Tibial artery (tissue), 4 donors: ENCODE measurements at regions not wholly inside any gene's neighbourhood (a gene's known extent, or its start where the extent isn't known, plus 50 kb on each side); places are given as distances from the start of the nearest gene placed in this dataset.

ENCODE experiments used
- DNase-seq, 2 donors: peaks; one replicate each; pipeline ENCODE4 v3.0.0-alpha.2; 2019
- H3K27ac ChIP-seq, 2 donors: fragments of 200-600 bp; sonication (generic) in 1 of 2; 1 replicate in 1 of 2; 2 replicates in 1 of 2; pipeline ENCODE4 v1.5.1; 2018 to 2019; ENCODE audit warnings: mild to moderate bottlenecking in 1 of 2
- H3K27me3 ChIP-seq, 2 donors: fragments of 200-600 bp; sonication (generic) in 1 of 2; one replicate each; pipeline versions ENCODE4 v1.5.1 to v1.6.0; 2016 to 2019
- H3K36me3 ChIP-seq, 3 donors: fragments of 200-600 bp; sonication (generic) in 2 of 3; one replicate each; pipeline ENCODE4 v1.5.1; 2016 to 2019; ENCODE audit warnings: mild to moderate bottlenecking in 2 of 3
- H3K4me1 ChIP-seq, 4 donors: fragments of 200-600 bp; sonication (generic) in 2 of 4; 1 replicate in 3 of 4; 2 replicates in 1 of 4; pipeline ENCODE4 v1.5.1; 2016 to 2019
- H3K4me3 ChIP-seq, 2 donors: fragments of 200-600 bp; sonication (generic) in 1 of 2; 1 replicate in 1 of 2; 2 replicates in 1 of 2; pipeline ENCODE4 v1.5.1; 2018 to 2019; ENCODE audit warnings: mild to moderate bottlenecking in 2 of 2
- H3K9me3 ChIP-seq, 3 donors: fragments of 200-600 bp; sonication (generic) in 1 of 3; one replicate each; pipeline ENCODE4 v1.5.1; 2016 to 2019
- intact Hi-C: fragments of 100-400 bp; cut with DNase I; formaldehyde crosslinking; loops from one replicate; pipeline ENCODE4 v1.15.0; 2023; ENCODE audit warnings: low total_unique reads
- TF ChIP-seq, protein P1 (sequence below), 2 experiments: fragments of 200-600 bp in 1 of 2; fragments of 450-650 bp in 1 of 2; IDR thresholded peaks; one replicate each; pipeline ENCODE4 v1.5.1; 2017 to 2019; ENCODE audit warnings: antibody characterized with exemption in 2 of 2, mild to moderate bottlenecking in 1 of 2, moderate library complexity in 1 of 2

DNA sequence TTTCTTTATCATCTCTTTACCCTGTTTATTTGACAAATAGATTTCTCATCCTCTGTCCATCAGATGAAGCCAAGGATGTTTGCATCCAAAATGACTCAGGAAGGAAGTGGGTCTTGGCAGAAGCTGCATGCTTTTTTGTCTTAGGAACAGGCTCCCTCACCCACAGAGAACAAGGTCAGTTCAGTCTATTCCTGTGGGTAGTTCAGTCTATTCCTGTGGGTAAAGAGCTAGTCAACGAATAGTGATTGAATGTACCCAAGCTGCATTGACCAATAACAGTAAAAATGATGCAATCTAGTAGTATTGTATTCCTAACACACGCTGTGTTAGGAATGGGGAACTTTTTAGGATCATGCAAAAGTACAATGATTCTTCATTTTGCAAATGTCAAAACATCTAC is 290.8 kb upstream of the TANK start:
- intact Hi-C loops = no loop called here
- Histone ChIP-seq H3K4me3 (no peak overlapping the region), H3K4me1 (peaks cover 0 to 15% (median 0%) of the 10 kb centered on the region in 4 donors), H3K27me3 (no peaks in the 10 kb centered on the region), H3K9me3 (no peaks in the 10 kb centered on the region), H3K27ac (peak overlapping the region in 1 of 2 donors; percentile 20), H3K36me3 (no peaks in the 10 kb centered on the region)
- peak in 1 of 2 donors; percentile 45 for DNase-seq
- TF ChIP-seq, protein P1, sequence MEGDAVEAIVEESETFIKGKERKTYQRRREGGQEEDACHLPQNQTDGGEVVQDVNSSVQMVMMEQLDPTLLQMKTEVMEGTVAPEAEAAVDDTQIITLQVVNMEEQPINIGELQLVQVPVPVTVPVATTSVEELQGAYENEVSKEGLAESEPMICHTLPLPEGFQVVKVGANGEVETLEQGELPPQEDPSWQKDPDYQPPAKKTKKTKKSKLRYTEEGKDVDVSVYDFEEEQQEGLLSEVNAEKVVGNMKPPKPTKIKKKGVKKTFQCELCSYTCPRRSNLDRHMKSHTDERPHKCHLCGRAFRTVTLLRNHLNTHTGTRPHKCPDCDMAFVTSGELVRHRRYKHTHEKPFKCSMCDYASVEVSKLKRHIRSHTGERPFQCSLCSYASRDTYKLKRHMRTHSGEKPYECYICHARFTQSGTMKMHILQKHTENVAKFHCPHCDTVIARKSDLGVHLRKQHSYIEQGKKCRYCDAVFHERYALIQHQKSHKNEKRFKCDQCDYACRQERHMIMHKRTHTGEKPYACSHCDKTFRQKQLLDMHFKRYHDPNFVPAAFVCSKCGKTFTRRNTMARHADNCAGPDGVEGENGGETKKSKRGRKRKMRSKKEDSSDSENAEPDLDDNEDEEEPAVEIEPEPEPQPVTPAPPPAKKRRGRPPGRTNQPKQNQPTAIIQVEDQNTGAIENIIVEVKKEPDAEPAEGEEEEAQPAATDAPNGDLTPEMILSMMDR (IDR thresholded peaks at IDR 0.05) = no peak

DNA sequence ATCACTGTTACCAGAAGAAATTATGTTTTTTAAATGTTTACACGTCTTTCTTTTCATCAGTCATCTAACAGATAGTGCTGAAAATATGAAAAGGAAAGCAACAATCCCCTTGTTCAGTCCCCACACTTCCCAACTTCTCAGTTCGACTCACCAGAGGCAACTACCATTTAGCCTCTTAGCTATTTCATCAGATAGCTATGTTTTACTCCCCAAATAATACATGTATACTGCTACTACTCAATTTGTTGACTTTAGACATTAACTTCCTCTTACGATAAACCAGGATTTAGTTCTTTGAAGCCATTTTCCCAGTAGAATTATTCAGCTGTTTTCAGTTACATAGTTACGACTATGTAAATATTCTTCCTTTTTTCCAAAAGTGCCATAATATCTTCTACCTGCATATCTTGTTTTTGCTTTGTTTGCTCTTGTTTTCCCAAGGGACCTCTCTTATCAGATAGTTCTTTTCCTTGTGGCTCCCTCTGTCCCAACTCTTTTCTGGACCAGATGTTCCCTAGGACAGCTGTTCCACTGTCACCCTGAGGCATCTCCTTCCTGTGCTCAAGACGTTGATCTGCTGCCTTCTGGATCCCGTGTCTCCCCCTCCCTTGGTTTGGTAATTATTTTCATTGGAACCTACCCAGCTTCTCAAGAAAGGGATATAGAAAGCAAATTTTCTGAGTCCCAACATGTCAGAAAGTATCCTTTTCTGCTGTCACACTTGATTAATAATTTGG is 289.3 kb upstream of the TANK start:
- H3K9me3 ChIP-seq = no peaks in the 10 kb centered on the region
- TF ChIP-seq, protein P1 (IDR thresholded peaks at IDR 0.05) = no peak

DNA sequence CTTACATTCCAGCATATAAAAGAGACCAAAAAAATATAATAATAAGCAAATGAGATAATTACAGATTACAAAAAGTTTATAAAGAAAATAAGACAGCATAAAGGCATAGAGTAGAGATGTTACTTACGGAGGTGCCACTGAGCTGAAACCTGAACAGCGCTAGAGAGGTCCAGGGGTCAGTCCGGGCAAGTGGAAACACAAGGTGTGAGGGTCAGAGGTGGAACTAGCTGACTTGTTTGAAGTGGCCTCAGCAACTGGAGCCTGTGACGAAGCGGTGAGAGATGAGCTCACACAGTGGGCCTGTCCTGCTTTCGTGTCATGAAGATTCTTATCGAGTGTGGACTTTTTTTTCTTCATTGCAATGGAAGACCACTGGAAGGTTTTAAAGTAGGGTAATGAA is 288.3 kb upstream of the TANK start:
- intact Hi-C loops = no loop called here
- Histone ChIP-seq H3K36me3 (no peaks in the 10 kb centered on the region), H3K4me1 (peaks cover 0 to 15% (median 0%) of the 10 kb centered on the region in 4 donors), H3K27me3 (no peaks in the 10 kb centered on the region), H3K9me3 (no peaks in the 10 kb centered on the region), H3K4me3 (no peak overlapping the region), H3K27ac (no peak overlapping the region)
- TF ChIP-seq, protein P1 (IDR thresholded peaks at IDR 0.05) = no peak
- DNase-seq = no peak

More for the DNA sequence above, 289.3 kb upstream of the TANK start:
- Histone ChIP-seq H3K27me3 (no peaks in the 10 kb centered on the region), H3K36me3 (no peaks in the 10 kb centered on the region), H3K4me1 (peaks cover 0 to 15% (median 0%) of the 10 kb centered on the region in 4 donors), H3K4me3 (no peak overlapping the region), H3K27ac (peak overlapping the region in 1 of 2 donors; percentile 6)
- no peak for DNase-seq
- intact Hi-C loops = no loop called here

DNA sequence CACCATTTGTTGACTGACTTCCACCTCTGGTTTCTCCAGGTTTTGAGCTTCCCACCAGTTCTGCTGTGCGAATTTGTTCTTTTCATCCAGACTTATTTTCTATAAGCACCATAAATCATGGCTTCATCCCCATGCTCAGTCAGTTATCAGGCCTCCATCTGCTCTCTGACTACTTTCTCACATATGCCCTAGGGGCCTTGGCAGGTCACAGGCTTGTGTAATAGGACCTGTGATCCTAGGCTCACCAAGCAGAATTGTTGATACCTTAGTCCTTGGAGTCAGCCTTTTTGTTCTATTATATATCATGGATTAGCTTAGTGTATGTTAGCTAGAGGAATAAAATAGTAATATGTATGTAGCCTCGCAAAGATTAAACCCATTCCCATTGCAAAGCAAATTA is 284.2 kb upstream of the TANK start:
- intact Hi-C loops = no loop called here
- TF ChIP-seq, protein P1 (IDR thresholded peaks at IDR 0.05) = no peak

DNA sequence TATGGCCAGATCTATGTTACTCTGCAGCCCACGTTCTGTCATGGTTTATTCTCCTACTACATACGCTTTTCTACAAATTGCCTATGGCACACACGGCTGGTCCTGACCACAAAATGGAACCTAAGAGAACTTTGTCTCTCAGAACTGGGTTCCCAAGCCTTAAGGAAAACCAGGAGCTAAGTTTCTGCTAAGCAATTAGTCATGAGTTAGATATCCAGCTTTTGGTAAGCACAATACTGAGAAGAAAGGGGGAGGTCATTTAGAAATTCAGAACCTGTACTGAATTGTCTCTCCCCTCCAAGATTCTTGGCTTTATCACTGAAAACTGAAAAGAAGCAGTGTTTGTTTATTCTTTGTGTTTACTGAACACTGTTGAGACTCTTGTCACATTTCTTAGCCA is 283.5 kb upstream of the TANK start:
- Histone ChIP-seq H3K4me3 (no peak overlapping the region), H3K9me3 (no peaks in the 10 kb centered on the region), H3K36me3 (no peaks in the 10 kb centered on the region), H3K27me3 (no peaks in the 10 kb centered on the region), H3K27ac (no peak overlapping the region), H3K4me1 (no peaks in the 10 kb centered on the region)
- no peak for DNase-seq
- TF ChIP-seq, protein P1 (IDR thresholded peaks at IDR 0.05) = no peak
- intact Hi-C loops = no loop called here

More for the DNA sequence above, 284.2 kb upstream of the TANK start:
- Histone ChIP-seq H3K4me3 (no peak overlapping the region), H3K27me3 (no peaks in the 10 kb centered on the region), H3K4me1 (no peaks in the 10 kb centered on the region), H3K9me3 (no peaks in the 10 kb centered on the region), H3K36me3 (no peaks in the 10 kb centered on the region), H3K27ac (no peak overlapping the region)
- DNase-seq = no peak
